ENCODE measurements at regions not wholly inside any gene's neighbourhood (a gene's known extent, or its start where the extent isn't known, plus 50 kb on each side); places are given as distances from the start of the nearest gene placed in this dataset.

DNA sequence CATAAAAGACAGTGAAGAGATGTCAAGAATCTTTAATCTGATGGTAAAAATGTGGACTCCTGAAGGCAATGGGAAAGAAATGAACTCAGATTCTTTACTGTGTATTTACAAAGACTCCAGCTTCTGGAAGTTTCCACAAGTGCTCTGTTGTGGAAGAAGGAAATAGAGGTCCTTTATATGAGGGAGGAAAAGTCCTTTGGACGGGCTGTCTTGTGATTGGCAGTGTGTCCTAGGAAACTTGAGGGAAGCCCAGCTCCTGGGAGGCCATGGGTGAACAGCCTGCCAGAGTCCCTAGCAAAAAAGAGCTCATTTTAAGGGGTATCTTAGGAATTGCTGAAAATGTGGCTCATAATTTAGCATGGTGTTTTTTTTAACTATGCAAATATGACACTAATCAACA lies 92.0 kb downstream of the RNASET2 start:
- Histone ChIP-seq H3K9me3 (no peaks in the 10 kb centered on the region), H3K27me3 (no peaks in the 10 kb centered on the region), H3K4me1 (peaks cover 0 to 7% of the 10 kb centered on the region in 2 donors), H3K4me3 (no peak overlapping the region), H3K27ac (no peak overlapping the region), H3K36me3 (no peaks in the 10 kb centered on the region)
- DNase-seq, result no peak
- TF ChIP-seq, protein P1, sequence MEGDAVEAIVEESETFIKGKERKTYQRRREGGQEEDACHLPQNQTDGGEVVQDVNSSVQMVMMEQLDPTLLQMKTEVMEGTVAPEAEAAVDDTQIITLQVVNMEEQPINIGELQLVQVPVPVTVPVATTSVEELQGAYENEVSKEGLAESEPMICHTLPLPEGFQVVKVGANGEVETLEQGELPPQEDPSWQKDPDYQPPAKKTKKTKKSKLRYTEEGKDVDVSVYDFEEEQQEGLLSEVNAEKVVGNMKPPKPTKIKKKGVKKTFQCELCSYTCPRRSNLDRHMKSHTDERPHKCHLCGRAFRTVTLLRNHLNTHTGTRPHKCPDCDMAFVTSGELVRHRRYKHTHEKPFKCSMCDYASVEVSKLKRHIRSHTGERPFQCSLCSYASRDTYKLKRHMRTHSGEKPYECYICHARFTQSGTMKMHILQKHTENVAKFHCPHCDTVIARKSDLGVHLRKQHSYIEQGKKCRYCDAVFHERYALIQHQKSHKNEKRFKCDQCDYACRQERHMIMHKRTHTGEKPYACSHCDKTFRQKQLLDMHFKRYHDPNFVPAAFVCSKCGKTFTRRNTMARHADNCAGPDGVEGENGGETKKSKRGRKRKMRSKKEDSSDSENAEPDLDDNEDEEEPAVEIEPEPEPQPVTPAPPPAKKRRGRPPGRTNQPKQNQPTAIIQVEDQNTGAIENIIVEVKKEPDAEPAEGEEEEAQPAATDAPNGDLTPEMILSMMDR (IDR thresholded peaks at IDR 0.05), result no peak
- no peak for TF ChIP-seq POLR2A (IDR thresholded peaks at IDR 0.05)
- intact Hi-C loops (cut with DNase I; ENCODE audit: low total_unique reads), result no loop called here

DNA sequence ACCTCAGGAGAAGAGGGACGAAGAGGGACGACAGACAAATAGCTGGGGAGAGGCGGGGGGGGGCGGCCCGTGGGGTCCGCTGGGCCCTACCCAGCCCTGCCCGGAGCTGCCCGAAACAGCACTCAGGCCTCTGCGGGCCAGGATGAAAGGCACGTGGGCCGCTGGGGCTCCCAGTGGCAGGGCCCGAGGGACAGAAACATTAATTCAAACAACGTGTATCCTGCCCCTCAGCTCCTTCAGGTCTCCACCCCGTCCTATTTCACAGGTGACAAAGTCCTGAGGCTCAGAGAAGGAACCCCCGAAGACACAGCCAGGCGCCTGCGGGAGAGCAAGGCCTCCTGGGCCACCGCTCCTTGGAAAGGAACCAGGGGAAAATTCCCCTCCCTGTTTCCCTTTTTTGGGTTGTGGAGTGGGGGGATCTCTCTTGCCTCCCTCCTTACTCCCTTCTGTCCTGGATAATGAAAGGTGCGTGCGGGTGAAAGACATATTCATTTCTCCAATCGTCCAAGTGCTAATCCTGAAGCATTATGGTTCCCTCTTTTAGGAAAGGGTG lies 93.3 kb downstream of the RNASET2 start:
- no peak for DNase-seq
- Histone ChIP-seq H3K4me3 (peak overlapping the region; percentile 44 to 48), H3K36me3 (no peaks in the 10 kb centered on the region), H3K27ac (no peak overlapping the region), H3K4me1 (peaks cover 0 to 7% of the 10 kb centered on the region in 2 donors), H3K9me3 (no peaks in the 10 kb centered on the region), H3K27me3 (no peaks in the 10 kb centered on the region)
- intact Hi-C loops (cut with DNase I; ENCODE audit: low total_unique reads), result no loop called here
- TF ChIP-seq, protein P1 (IDR thresholded peaks at IDR 0.05), result no peak
- TF ChIP-seq POLR2A (IDR thresholded peaks at IDR 0.05), result no peak

DNA sequence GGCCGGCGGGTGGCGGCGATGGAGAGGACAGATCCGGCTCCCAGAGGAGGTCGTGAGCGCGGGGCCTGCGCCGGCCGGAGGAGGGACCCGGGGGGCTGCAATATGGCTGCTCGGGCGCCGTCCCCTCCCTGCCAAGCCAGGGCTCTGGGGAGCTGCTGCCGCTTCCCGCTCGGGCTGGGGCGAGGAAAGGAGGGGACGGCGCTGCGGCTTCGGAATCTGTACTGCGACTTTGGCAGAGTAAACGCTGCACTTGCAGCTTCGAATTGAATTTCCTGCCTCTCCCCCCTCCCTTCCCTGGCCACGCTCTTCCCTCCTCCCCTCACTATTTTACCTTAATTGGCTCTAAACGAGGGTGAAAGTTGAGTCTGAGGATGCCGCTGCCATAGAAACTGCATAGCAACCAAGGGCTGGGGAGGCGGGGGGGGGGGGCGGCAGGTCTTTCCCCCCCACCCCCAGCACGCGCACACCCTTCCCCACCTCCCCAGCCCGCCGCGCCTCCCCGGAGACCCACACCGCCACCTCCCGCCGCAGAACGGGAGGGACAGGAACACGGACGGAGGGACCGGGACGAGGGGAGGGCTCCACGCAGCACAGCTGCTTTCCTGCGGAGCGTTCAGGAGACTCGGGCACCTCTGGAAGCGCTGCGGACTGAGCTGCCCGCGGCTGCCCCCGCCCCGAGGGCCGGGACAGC lies 93.9 kb downstream of the RNASET2 start:
- DNase-seq, result no peak
- Histone ChIP-seq H3K27ac (no peak overlapping the region), H3K9me3 (no peaks in the 10 kb centered on the region), H3K4me3 (peak overlapping the region; percentile 44 to 48), H3K27me3 (no peaks in the 10 kb centered on the region), H3K36me3 (no peaks in the 10 kb centered on the region), H3K4me1 (peaks cover 0 to 7% of the 10 kb centered on the region in 2 donors)
- no peak for TF ChIP-seq POLR2A (IDR thresholded peaks at IDR 0.05)
- TF ChIP-seq, protein P1 (IDR thresholded peaks at IDR 0.05), result no peak
- intact Hi-C loops (cut with DNase I; ENCODE audit: low total_unique reads), result no loop called here

GRCh38 chr6:166861961-166862286 lies 94.4 kb downstream of the RNASET2 start:
- Histone ChIP-seq H3K27me3 (no peaks in the 10 kb centered on the region), H3K4me3 (peak overlapping the region; percentile 44 to 48), H3K36me3 (no peaks in the 10 kb centered on the region), H3K27ac (no peak overlapping the region), H3K9me3 (no peaks in the 10 kb centered on the region), H3K4me1 (peaks cover 0 to 7% of the 10 kb centered on the region in 2 donors)
- no peak for TF ChIP-seq POLR2A (IDR thresholded peaks at IDR 0.05)
- TF ChIP-seq, protein P1 (IDR thresholded peaks at IDR 0.05), result no peak
- DNase-seq, result no peak
- intact Hi-C loops (cut with DNase I; ENCODE audit: low total_unique reads), result no loop called here

DNA sequence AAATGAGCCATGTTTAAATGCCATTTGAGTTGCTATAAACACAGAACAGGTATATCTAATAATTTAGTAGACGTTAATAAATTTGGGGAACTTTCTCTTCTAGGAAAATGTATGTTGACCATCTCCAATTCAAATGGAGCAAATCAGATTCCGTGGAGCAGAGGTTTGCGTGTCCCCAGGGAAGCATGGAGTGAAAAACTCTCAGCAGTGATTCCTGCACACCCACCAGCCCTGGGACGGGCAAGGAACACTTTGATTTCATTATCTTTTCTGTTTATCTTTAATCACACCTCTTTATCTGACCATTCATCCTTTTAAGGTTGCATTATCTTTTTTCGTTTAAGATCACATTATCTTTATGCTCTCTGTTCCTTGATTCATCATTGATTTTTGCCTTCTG lies 95.0 kb downstream of the RNASET2 start:
- intact Hi-C loops (cut with DNase I; ENCODE audit: low total_unique reads), result no loop called here
- DNase-seq, result no peak
- TF ChIP-seq, protein P1 (IDR thresholded peaks at IDR 0.05), result no peak
- no peak for TF ChIP-seq POLR2A (IDR thresholded peaks at IDR 0.05)
- Histone ChIP-seq H3K27ac (no peak overlapping the region), H3K4me1 (peaks cover 0 to 7% of the 10 kb centered on the region in 2 donors), H3K27me3 (no peaks in the 10 kb centered on the region), H3K4me3 (no peak overlapping the region), H3K9me3 (no peaks in the 10 kb centered on the region), H3K36me3 (no peaks in the 10 kb centered on the region)
